SU-DHL-6 (cell line): ENCODE measurements at regions not wholly inside any gene's neighbourhood (a gene's known extent, or its start where the extent isn't known, plus 50 kb on each side); places are given as distances from the start of the nearest gene placed in this dataset.

ENCODE experiments used
- EZH2phosphoT487 ChIP-seq: fragments of 200-600 bp; sonication (generic), shearing (Covaris generic); conservative IDR thresholded peaks from 2 replicates; pipeline ENCODE4 v1.6.1; 2018; ENCODE audit warnings: mild to moderate bottlenecking, antibody characterized with exemption, low read length, moderate library complexity, mixed read lengths
- TF ChIP-seq, protein P1 (sequence below): fragments of 200-600 bp; sonication (generic); IDR thresholded peaks from one replicate; pipeline ENCODE4 v1.5.1; 2017; ENCODE audit warnings: antibody characterized with exemption, mild to moderate bottlenecking, low read length, moderate library complexity; ENCODE audit not compliant: insufficient read depth, poor library complexity, severe bottlenecking

GRCh38 chr1:229067546-229067945, 203.4 kb upstream of the RAB4A start:
- TF ChIP-seq, protein P1, sequence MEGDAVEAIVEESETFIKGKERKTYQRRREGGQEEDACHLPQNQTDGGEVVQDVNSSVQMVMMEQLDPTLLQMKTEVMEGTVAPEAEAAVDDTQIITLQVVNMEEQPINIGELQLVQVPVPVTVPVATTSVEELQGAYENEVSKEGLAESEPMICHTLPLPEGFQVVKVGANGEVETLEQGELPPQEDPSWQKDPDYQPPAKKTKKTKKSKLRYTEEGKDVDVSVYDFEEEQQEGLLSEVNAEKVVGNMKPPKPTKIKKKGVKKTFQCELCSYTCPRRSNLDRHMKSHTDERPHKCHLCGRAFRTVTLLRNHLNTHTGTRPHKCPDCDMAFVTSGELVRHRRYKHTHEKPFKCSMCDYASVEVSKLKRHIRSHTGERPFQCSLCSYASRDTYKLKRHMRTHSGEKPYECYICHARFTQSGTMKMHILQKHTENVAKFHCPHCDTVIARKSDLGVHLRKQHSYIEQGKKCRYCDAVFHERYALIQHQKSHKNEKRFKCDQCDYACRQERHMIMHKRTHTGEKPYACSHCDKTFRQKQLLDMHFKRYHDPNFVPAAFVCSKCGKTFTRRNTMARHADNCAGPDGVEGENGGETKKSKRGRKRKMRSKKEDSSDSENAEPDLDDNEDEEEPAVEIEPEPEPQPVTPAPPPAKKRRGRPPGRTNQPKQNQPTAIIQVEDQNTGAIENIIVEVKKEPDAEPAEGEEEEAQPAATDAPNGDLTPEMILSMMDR = no peak
- no peak for TF ChIP-seq EZH2phosphoT487
